HEK293 (cell line): ENCODE measurements at regions not wholly inside any gene's neighbourhood (a gene's known extent, or its start where the extent isn't known, plus 50 kb on each side); places are given as distances from the start of the nearest gene placed in this dataset.

Experiments
- CTCF ChIA-PET: fragments of 350-600 bp; formaldehyde crosslinking; extraction: SDS; loops from one replicate; lab custom pipeline; 2021; ENCODE audit warnings: antibody characterized with exemption; lab: Yijun Ruan, JAX
- POLR2A ChIA-PET: fragments of 300-600 bp; formaldehyde crosslinking; extraction: SDS; loops from one replicate; lab custom pipeline; 2020; ENCODE audit warnings: antibody characterized with exemption, inconsistent platforms; lab: Yijun Ruan, JAX
- H3K27ac ChIP-seq: fragments of 200-500 bp; sonication (Bioruptor generic); 2 replicates; pipeline ENCODE4 v1.5.1; 2014; ENCODE audit warnings: low read depth, low read length, control low read depth, inconsistent platforms; ENCODE audit errors: extremely low read depth
- H3K36me3 ChIP-seq, 2 experiments: fragments of 200-500 bp in 1 of 2; sonication (Bioruptor generic) in 1 of 2; 1 replicate in 1 of 2; 2 replicates in 1 of 2; pipeline ENCODE4 v1.5.1; 2014 to 2017; ENCODE audit warnings: inconsistent platforms in 2 of 2, low read length in 2 of 2; ENCODE audit not compliant: control insufficient read depth in 2 of 2, insufficient read depth in 1 of 2
- H3K4me1 ChIP-seq: fragments of 200-500 bp; sonication (Bioruptor generic); 2 replicates; pipeline ENCODE4 v1.5.1; 2014; ENCODE audit warnings: mild to moderate bottlenecking, low read length, inconsistent platforms; ENCODE audit not compliant: control insufficient read depth, insufficient read depth
- H3K4me3 ChIP-seq: 2 replicates; pipeline ENCODE4 v1.5.1; 2011; ENCODE audit warnings: low read depth, mild to moderate bottlenecking, control low read depth, low read length, moderate library complexity
- H3K9me3 ChIP-seq: fragments of 200-500 bp; sonication (Bioruptor generic); 2 replicates; pipeline ENCODE4 v1.5.1; 2014; ENCODE audit warnings: low read depth, low read length, inconsistent platforms; ENCODE audit not compliant: control insufficient read depth, insufficient read depth
- FEZF1 ChIP-seq: fragments of 450-650 bp; formaldehyde crosslinking; IDR thresholded peaks from 2 replicates; pipeline ENCODE4 v1.5.1; 2016; ENCODE audit warnings: missing biosample characterization, missing genetic modification characterization
- GLI2 ChIP-seq: fragments of 450-650 bp; formaldehyde crosslinking; IDR thresholded peaks from 2 replicates; pipeline ENCODE4; 2017; ENCODE audit warnings: missing biosample characterization, missing genetic modification characterization, low read depth, borderline replicate concordance
- SCRT1 ChIP-seq: fragments of 450-650 bp; formaldehyde crosslinking; IDR thresholded peaks from 2 replicates; pipeline ENCODE4 v1.5.1; 2016; ENCODE audit warnings: missing biosample characterization, missing genetic modification characterization, borderline replicate concordance
- ZBTB20 ChIP-seq: fragments of 450-650 bp; formaldehyde crosslinking; IDR thresholded peaks from 2 replicates; pipeline ENCODE4 v1.5.1; 2016; ENCODE audit warnings: missing biosample characterization, missing genetic modification characterization
- ZNF169 ChIP-seq: fragments of 450-650 bp; formaldehyde crosslinking; IDR thresholded peaks from 2 replicates; pipeline ENCODE4 v1.5.1; 2016; ENCODE audit warnings: missing biosample characterization, missing genetic modification characterization
- ZNF174 ChIP-seq: fragments of 450-650 bp; formaldehyde crosslinking; IDR thresholded peaks from 2 replicates; pipeline ENCODE4 v1.5.0; 2017; ENCODE audit warnings: missing biosample characterization, mild to moderate bottlenecking, missing genetic modification characterization
- ZNF23 ChIP-seq: fragments of 450-650 bp; formaldehyde crosslinking; IDR thresholded peaks from 2 replicates; pipeline ENCODE4 v1.5.1; 2016; ENCODE audit warnings: missing biosample characterization, missing genetic modification characterization, borderline replicate concordance
- ZNF404 ChIP-seq: fragments of 450-650 bp; formaldehyde crosslinking; IDR thresholded peaks from 2 replicates; pipeline ENCODE4 v1.5.1; 2017; ENCODE audit warnings: missing biosample characterization, missing genetic modification characterization
- ZNF596 ChIP-seq: fragments of 450-650 bp; IDR thresholded peaks from 2 replicates; pipeline ENCODE4 v1.5.0; 2018; ENCODE audit warnings: missing biosample characterization, mild to moderate bottlenecking, missing genetic modification characterization, moderate library complexity
- ZNF768 ChIP-seq: fragments of 450-650 bp; formaldehyde crosslinking; IDR thresholded peaks from 2 replicates; pipeline ENCODE4 v1.5.1; 2018; ENCODE audit warnings: missing biosample characterization, mild to moderate bottlenecking, missing genetic modification characterization
- ZNF791 ChIP-seq: fragments of 450-650 bp; formaldehyde crosslinking; IDR thresholded peaks from 2 replicates; pipeline ENCODE4 v1.5.1; 2016; ENCODE audit warnings: missing biosample characterization, missing genetic modification characterization
- TF ChIP-seq, protein P1 (sequence below): fragments of 450-650 bp; formaldehyde crosslinking; IDR thresholded peaks from 2 replicates; pipeline ENCODE4 v1.5.1; 2016; ENCODE audit warnings: missing biosample characterization, missing genetic modification characterization
- TF ChIP-seq, protein P2 (sequence below): fragments of 450-650 bp; formaldehyde crosslinking; IDR thresholded peaks from 2 replicates; pipeline ENCODE4 v1.5.1; 2016; ENCODE audit warnings: missing biosample characterization, missing genetic modification characterization
- TF ChIP-seq, protein P3 (sequence below): fragments of 450-650 bp; formaldehyde crosslinking; IDR thresholded peaks from 2 replicates; pipeline ENCODE4 v1.5.1; 2016; ENCODE audit warnings: missing biosample characterization, missing genetic modification characterization, borderline replicate concordance
- TF ChIP-seq, protein P4 (sequence below): IDR thresholded peaks from 2 replicates; pipeline ENCODE4 v1.6.1; 2011; ENCODE audit warnings: mild to moderate bottlenecking, low read depth, low read length, borderline replicate concordance
- TF ChIP-seq, protein P5 (sequence below): fragments of 450-650 bp; formaldehyde crosslinking; IDR thresholded peaks from 2 replicates; pipeline ENCODE4 v1.5.1; 2016; ENCODE audit warnings: missing biosample characterization, missing genetic modification characterization
- TF ChIP-seq, protein P6 (sequence below): fragments of 450-650 bp; formaldehyde crosslinking; IDR thresholded peaks from 2 replicates; pipeline ENCODE4 v1.5.1; 2016; ENCODE audit warnings: missing biosample characterization, missing genetic modification characterization

DNA sequence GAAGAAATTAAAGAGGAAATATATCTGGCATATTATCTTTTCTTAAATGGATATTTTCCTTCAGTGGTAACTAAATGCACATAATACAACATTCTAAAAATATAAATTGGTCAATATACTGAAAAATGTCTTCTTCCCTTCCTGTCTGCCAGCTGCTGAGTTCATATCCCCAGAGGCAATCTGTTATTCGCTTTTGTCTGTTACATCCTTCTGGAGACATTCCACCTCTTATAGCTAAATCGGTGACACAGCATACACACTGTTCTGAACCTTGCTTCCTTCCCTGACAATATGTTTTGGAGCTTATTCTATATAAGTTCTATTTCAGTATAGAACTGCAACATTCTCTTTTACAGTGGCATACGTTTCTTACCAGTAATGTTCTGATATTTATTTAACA lies 147.8 kb downstream of the TENT4A start:
- H3K4me1 ChIP-seq: no peaks in the 10 kb centered on the region
- no peaks in the 10 kb centered on the region for H3K36me3 ChIP-seq
- ChIA-PET POLR2A (no interaction called here), CTCF (interaction anchor here (0.6 kb wide), 1 partner anchor 110 kb away, joined by 3 read pairs; no protein-coding TSS in a partner anchor)
- H3K9me3 ChIP-seq: no peaks in the 10 kb centered on the region
- TF ChIP-seq, protein P1, sequence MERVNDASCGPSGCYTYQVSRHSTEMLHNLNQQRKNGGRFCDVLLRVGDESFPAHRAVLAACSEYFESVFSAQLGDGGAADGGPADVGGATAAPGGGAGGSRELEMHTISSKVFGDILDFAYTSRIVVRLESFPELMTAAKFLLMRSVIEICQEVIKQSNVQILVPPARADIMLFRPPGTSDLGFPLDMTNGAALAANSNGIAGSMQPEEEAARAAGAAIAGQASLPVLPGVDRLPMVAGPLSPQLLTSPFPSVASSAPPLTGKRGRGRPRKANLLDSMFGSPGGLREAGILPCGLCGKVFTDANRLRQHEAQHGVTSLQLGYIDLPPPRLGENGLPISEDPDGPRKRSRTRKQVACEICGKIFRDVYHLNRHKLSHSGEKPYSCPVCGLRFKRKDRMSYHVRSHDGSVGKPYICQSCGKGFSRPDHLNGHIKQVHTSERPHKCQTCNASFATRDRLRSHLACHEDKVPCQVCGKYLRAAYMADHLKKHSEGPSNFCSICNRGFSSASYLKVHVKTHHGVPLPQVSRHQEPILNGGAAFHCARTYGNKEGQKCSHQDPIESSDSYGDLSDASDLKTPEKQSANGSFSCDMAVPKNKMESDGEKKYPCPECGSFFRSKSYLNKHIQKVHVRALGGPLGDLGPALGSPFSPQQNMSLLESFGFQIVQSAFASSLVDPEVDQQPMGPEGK: no peak
- TF ChIP-seq FEZF1 (no peak), ZNF791 (tag by site-specific recombination) (no peak), SCRT1 (tag by site-specific recombination) (no peak), ZBTB20 (tag by site-specific recombination) (no peak), ZNF169 (no peak), ZNF768 (tag by site-specific recombination) (no peak), ZNF404 (tag by site-specific recombination) (no peak), ZNF596 (tag by site-specific recombination) (no peak), ZNF23 (no peak), GLI2 (no peak), ZNF174 (tag by site-specific recombination) (no peak)
- TF ChIP-seq, protein P2, sequence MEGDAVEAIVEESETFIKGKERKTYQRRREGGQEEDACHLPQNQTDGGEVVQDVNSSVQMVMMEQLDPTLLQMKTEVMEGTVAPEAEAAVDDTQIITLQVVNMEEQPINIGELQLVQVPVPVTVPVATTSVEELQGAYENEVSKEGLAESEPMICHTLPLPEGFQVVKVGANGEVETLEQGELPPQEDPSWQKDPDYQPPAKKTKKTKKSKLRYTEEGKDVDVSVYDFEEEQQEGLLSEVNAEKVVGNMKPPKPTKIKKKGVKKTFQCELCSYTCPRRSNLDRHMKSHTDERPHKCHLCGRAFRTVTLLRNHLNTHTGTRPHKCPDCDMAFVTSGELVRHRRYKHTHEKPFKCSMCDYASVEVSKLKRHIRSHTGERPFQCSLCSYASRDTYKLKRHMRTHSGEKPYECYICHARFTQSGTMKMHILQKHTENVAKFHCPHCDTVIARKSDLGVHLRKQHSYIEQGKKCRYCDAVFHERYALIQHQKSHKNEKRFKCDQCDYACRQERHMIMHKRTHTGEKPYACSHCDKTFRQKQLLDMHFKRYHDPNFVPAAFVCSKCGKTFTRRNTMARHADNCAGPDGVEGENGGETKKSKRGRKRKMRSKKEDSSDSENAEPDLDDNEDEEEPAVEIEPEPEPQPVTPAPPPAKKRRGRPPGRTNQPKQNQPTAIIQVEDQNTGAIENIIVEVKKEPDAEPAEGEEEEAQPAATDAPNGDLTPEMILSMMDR (tag by site-specific recombination): no peak
- TF ChIP-seq, protein P3, sequence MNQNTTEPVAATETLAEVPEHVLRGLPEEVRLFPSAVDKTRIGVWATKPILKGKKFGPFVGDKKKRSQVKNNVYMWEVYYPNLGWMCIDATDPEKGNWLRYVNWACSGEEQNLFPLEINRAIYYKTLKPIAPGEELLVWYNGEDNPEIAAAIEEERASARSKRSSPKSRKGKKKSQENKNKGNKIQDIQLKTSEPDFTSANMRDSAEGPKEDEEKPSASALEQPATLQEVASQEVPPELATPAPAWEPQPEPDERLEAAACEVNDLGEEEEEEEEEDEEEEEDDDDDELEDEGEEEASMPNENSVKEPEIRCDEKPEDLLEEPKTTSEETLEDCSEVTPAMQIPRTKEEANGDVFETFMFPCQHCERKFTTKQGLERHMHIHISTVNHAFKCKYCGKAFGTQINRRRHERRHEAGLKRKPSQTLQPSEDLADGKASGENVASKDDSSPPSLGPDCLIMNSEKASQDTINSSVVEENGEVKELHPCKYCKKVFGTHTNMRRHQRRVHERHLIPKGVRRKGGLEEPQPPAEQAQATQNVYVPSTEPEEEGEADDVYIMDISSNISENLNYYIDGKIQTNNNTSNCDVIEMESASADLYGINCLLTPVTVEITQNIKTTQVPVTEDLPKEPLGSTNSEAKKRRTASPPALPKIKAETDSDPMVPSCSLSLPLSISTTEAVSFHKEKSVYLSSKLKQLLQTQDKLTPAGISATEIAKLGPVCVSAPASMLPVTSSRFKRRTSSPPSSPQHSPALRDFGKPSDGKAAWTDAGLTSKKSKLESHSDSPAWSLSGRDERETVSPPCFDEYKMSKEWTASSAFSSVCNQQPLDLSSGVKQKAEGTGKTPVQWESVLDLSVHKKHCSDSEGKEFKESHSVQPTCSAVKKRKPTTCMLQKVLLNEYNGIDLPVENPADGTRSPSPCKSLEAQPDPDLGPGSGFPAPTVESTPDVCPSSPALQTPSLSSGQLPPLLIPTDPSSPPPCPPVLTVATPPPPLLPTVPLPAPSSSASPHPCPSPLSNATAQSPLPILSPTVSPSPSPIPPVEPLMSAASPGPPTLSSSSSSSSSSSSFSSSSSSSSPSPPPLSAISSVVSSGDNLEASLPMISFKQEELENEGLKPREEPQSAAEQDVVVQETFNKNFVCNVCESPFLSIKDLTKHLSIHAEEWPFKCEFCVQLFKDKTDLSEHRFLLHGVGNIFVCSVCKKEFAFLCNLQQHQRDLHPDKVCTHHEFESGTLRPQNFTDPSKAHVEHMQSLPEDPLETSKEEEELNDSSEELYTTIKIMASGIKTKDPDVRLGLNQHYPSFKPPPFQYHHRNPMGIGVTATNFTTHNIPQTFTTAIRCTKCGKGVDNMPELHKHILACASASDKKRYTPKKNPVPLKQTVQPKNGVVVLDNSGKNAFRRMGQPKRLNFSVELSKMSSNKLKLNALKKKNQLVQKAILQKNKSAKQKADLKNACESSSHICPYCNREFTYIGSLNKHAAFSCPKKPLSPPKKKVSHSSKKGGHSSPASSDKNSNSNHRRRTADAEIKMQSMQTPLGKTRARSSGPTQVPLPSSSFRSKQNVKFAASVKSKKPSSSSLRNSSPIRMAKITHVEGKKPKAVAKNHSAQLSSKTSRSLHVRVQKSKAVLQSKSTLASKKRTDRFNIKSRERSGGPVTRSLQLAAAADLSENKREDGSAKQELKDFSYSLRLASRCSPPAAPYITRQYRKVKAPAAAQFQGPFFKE (tag by site-specific recombination): no peak
- TF ChIP-seq, protein P4, sequence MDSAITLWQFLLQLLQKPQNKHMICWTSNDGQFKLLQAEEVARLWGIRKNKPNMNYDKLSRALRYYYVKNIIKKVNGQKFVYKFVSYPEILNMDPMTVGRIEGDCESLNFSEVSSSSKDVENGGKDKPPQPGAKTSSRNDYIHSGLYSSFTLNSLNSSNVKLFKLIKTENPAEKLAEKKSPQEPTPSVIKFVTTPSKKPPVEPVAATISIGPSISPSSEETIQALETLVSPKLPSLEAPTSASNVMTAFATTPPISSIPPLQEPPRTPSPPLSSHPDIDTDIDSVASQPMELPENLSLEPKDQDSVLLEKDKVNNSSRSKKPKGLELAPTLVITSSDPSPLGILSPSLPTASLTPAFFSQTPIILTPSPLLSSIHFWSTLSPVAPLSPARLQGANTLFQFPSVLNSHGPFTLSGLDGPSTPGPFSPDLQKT: no peak
- TF ChIP-seq, protein P5, sequence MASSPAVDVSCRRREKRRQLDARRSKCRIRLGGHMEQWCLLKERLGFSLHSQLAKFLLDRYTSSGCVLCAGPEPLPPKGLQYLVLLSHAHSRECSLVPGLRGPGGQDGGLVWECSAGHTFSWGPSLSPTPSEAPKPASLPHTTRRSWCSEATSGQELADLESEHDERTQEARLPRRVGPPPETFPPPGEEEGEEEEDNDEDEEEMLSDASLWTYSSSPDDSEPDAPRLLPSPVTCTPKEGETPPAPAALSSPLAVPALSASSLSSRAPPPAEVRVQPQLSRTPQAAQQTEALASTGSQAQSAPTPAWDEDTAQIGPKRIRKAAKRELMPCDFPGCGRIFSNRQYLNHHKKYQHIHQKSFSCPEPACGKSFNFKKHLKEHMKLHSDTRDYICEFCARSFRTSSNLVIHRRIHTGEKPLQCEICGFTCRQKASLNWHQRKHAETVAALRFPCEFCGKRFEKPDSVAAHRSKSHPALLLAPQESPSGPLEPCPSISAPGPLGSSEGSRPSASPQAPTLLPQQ: no peak
- TF ChIP-seq, protein P6, sequence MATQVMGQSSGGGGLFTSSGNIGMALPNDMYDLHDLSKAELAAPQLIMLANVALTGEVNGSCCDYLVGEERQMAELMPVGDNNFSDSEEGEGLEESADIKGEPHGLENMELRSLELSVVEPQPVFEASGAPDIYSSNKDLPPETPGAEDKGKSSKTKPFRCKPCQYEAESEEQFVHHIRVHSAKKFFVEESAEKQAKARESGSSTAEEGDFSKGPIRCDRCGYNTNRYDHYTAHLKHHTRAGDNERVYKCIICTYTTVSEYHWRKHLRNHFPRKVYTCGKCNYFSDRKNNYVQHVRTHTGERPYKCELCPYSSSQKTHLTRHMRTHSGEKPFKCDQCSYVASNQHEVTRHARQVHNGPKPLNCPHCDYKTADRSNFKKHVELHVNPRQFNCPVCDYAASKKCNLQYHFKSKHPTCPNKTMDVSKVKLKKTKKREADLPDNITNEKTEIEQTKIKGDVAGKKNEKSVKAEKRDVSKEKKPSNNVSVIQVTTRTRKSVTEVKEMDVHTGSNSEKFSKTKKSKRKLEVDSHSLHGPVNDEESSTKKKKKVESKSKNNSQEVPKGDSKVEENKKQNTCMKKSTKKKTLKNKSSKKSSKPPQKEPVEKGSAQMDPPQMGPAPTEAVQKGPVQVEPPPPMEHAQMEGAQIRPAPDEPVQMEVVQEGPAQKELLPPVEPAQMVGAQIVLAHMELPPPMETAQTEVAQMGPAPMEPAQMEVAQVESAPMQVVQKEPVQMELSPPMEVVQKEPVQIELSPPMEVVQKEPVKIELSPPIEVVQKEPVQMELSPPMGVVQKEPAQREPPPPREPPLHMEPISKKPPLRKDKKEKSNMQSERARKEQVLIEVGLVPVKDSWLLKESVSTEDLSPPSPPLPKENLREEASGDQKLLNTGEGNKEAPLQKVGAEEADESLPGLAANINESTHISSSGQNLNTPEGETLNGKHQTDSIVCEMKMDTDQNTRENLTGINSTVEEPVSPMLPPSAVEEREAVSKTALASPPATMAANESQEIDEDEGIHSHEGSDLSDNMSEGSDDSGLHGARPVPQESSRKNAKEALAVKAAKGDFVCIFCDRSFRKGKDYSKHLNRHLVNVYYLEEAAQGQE: no peak
- H3K4me3 ChIP-seq: no peak overlapping the region
- no peak overlapping the region for H3K27ac ChIP-seq
